HepG2 (cell line): ENCODE measurements at regions not wholly inside any gene's neighbourhood (a gene's known extent, or its start where the extent isn't known, plus 50 kb on each side); places are given as distances from the start of the nearest gene placed in this dataset.

Experiments
- ASH2L ChIP-seq: fragments of 300-600, 200-600 bp; sonication (generic); IDR thresholded peaks from 2 replicates; pipeline ENCODE4 v1.7.0; 2017; ENCODE audit warnings: low read depth, mild to moderate bottlenecking, moderate library complexity, mixed read lengths, low read length; ENCODE audit not compliant: insufficient read length
- CHD2 ChIP-seq: IDR thresholded peaks from 2 replicates; pipeline ENCODE4 v1.6.1; 2011; ENCODE audit warnings: low read depth, low read length, improper control_type of control experiment
- EED ChIP-seq: sonication (generic); formaldehyde crosslinking; IDR thresholded peaks from 2 replicates; pipeline ENCODE4 v1.5.0; 2020; ENCODE audit warnings: mild to moderate bottlenecking, missing genetic modification reagents
- GMEB1 ChIP-seq: sonication (generic); formaldehyde crosslinking; IDR thresholded peaks from 2 replicates; pipeline ENCODE4 v1.5.1; 2020; ENCODE audit warnings: missing genetic modification reagents, mild to moderate bottlenecking, borderline replicate concordance
- KLF13 ChIP-seq: sonication (generic); formaldehyde crosslinking; IDR thresholded peaks from 2 replicates; pipeline ENCODE4 v1.4.0; 2020; ENCODE audit warnings: mild to moderate bottlenecking, missing genetic modification reagents
- MXI1 ChIP-seq: IDR thresholded peaks from 3 replicates; pipeline ENCODE4 v1.6.1; 2012; ENCODE audit warnings: low read depth, low read length, inconsistent platforms, borderline replicate concordance
- POLR2A ChIP-seq, 2 experiments: IDR thresholded peaks; 2 replicates each; pipeline ENCODE4 v1.6.1; 2011; ENCODE audit warnings: low read depth in 2 of 2, low read length in 2 of 2, mild to moderate bottlenecking in 1 of 2, moderate library complexity in 1 of 2; ENCODE audit not compliant: insufficient read depth in 1 of 2
- ZNF207 ChIP-seq: fragments of 450-650 bp; IDR thresholded peaks from 2 replicates; pipeline ENCODE4 v1.6.1; 2016; ENCODE audit warnings: antibody characterized with exemption, borderline replicate concordance
- ZNF33B ChIP-seq: sonication (generic); formaldehyde crosslinking; IDR thresholded peaks from 2 replicates; pipeline ENCODE4 v1.5.1; 2020; ENCODE audit warnings: mild to moderate bottlenecking, missing genetic modification reagents
- ZSCAN29 ChIP-seq: sonication (generic); formaldehyde crosslinking; conservative IDR thresholded peaks from 2 replicates; pipeline ENCODE4 v1.4.0; 2020; ENCODE audit warnings: mild to moderate bottlenecking, missing genetic modification reagents
- TF ChIP-seq, protein P1 (sequence below), 2 experiments: IDR thresholded peaks; 2 replicates each; pipeline ENCODE4 v1.6.1; 2011 to 2012; ENCODE audit warnings: low read length in 2 of 2, borderline replicate concordance in 1 of 2, low read depth in 1 of 2, mild to moderate bottlenecking in 1 of 2, moderate library complexity in 1 of 2
- TF ChIP-seq, protein P2 (sequence below): IDR thresholded peaks from 2 replicates; pipeline ENCODE4 v1.6.1; 2012; ENCODE audit warnings: inconsistent platforms
- TF ChIP-seq, protein P3 (sequence below): sonication (generic); formaldehyde crosslinking; IDR thresholded peaks from 2 replicates; pipeline ENCODE4 v1.5.0; 2020; ENCODE audit warnings: mild to moderate bottlenecking, missing genetic modification reagents, moderate library complexity
- TF ChIP-seq, protein P4 (sequence below): IDR thresholded peaks from 2 replicates; pipeline ENCODE4 v1.6.1; 2016; ENCODE audit warnings: low read depth

- no peak for TF ChIP-seq ASH2L
- TF ChIP-seq, protein P1, sequence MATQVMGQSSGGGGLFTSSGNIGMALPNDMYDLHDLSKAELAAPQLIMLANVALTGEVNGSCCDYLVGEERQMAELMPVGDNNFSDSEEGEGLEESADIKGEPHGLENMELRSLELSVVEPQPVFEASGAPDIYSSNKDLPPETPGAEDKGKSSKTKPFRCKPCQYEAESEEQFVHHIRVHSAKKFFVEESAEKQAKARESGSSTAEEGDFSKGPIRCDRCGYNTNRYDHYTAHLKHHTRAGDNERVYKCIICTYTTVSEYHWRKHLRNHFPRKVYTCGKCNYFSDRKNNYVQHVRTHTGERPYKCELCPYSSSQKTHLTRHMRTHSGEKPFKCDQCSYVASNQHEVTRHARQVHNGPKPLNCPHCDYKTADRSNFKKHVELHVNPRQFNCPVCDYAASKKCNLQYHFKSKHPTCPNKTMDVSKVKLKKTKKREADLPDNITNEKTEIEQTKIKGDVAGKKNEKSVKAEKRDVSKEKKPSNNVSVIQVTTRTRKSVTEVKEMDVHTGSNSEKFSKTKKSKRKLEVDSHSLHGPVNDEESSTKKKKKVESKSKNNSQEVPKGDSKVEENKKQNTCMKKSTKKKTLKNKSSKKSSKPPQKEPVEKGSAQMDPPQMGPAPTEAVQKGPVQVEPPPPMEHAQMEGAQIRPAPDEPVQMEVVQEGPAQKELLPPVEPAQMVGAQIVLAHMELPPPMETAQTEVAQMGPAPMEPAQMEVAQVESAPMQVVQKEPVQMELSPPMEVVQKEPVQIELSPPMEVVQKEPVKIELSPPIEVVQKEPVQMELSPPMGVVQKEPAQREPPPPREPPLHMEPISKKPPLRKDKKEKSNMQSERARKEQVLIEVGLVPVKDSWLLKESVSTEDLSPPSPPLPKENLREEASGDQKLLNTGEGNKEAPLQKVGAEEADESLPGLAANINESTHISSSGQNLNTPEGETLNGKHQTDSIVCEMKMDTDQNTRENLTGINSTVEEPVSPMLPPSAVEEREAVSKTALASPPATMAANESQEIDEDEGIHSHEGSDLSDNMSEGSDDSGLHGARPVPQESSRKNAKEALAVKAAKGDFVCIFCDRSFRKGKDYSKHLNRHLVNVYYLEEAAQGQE (IDR thresholded peaks at IDR 0.05; ENCODE audit: borderline replicate concordance in 1 of 2, low read depth in 1 of 2, low read length in 2 of 2) = no peak
- TF ChIP-seq ZNF207 = no peak
- TF ChIP-seq, protein P2, sequence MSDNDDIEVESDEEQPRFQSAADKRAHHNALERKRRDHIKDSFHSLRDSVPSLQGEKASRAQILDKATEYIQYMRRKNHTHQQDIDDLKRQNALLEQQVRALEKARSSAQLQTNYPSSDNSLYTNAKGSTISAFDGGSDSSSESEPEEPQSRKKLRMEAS = no peak
- TF ChIP-seq, protein P3, sequence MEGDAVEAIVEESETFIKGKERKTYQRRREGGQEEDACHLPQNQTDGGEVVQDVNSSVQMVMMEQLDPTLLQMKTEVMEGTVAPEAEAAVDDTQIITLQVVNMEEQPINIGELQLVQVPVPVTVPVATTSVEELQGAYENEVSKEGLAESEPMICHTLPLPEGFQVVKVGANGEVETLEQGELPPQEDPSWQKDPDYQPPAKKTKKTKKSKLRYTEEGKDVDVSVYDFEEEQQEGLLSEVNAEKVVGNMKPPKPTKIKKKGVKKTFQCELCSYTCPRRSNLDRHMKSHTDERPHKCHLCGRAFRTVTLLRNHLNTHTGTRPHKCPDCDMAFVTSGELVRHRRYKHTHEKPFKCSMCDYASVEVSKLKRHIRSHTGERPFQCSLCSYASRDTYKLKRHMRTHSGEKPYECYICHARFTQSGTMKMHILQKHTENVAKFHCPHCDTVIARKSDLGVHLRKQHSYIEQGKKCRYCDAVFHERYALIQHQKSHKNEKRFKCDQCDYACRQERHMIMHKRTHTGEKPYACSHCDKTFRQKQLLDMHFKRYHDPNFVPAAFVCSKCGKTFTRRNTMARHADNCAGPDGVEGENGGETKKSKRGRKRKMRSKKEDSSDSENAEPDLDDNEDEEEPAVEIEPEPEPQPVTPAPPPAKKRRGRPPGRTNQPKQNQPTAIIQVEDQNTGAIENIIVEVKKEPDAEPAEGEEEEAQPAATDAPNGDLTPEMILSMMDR = no peak
- no peak for TF ChIP-seq POLR2A (IDR thresholded peaks at IDR 0.05; ENCODE audit: insufficient read depth in 1 of 2, low read depth in 2 of 2, low read length in 2 of 2)
- TF ChIP-seq KLF13 = no peak
- TF ChIP-seq ZNF33B (CRISPR knock-in tag) = no peak
- TF ChIP-seq MXI1 = no peak
- TF ChIP-seq EED = no peak
- TF ChIP-seq ZSCAN29 (CRISPR knock-in tag) = no peak
- no peak for TF ChIP-seq CHD2
- TF ChIP-seq, protein P4, sequence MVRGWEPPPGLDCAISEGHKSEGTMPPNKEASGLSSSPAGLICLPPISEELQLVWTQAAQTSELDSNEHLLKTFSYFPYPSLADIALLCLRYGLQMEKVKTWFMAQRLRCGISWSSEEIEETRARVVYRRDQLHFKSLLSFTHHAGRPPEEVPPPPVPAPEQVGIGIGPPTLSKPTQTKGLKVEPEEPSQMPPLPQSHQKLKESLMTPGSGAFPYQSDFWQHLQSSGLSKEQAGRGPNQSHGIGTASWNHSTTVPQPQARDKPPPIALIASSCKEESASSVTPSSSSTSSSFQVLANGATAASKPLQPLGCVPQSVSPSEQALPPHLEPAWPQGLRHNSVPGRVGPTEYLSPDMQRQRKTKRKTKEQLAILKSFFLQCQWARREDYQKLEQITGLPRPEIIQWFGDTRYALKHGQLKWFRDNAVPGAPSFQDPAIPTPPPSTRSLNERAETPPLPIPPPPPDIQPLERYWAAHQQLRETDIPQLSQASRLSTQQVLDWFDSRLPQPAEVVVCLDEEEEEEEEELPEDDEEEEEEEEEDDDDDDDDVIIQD = no peak
- no peak for TF ChIP-seq GMEB1 (CRISPR knock-in tag)
These were observed 115.0 kb upstream of the LGALSL start for GRCh38 chr2:64338910-64339500.
